Right lobe of liver (tissue), 4 donors: ENCODE measurements at regions not wholly inside any gene's neighbourhood (a gene's known extent, or its start where the extent isn't known, plus 50 kb on each side); places are given as distances from the start of the nearest gene placed in this dataset.

Experiments used
- CTCF ChIP-seq, 4 donors: fragments of 200-600 bp in 3 of 4; fragments of 450-650 bp in 1 of 4; IDR thresholded peaks; one replicate each; pipeline versions ENCODE4 v1.5.1 to v1.8.0; 2016 to 2022; ENCODE audit warnings: antibody characterized with exemption in 4 of 4, mild to moderate bottlenecking in 2 of 4
- POLR2A ChIP-seq: fragments of 450-650 bp; IDR thresholded peaks from one replicate; pipeline ENCODE4 v1.6.1; 2017; ENCODE audit warnings: antibody characterized with exemption, mild to moderate bottlenecking
- donor health status: DM: no; HTN: no; CAD: no.
- donor health status: DM: no; HTN: no; CAD: no.
- donor health status: DM: no; HTN: yes; CAD: no.

- TF ChIP-seq POLR2A (no peak), CTCF (IDR thresholded peaks at IDR 0.05) (no peak)
These were observed 141.1 kb downstream of the QDPR start for GRCh38 chr4:17370818-17371217.
